ENCODE measurements at regions not wholly inside any gene's neighbourhood (a gene's known extent, or its start where the extent isn't known, plus 50 kb on each side); places are given as distances from the start of the nearest gene placed in this dataset.

- H3K4me3 ChIP-seq: no peak overlapping the region
These were observed 169.4 kb upstream of the ESRRG start for GRCh38 chr1:216892581-216893160.

DNA sequence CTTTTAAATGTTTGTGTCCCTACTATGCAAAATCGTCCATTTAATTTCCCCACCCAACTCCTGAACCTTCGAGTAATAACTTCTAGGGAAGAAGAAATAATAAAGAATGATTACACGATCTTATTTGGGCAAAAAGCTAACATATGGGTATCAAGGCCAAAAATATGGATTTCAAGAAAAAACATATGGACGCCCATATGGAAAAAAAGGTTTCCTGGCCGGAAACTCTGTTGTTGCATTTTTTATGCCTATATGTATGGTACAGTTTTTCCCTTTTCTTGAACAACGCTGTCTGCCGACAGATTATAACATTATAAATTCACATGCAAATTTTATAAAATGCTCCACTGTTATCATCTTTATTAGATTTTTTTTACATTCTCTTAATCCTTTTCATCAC lies 167.6 kb upstream of the ESRRG start:
- Histone ChIP-seq H3K36me3 (no peaks in the 10 kb centered on the region), H3K27ac (no peak overlapping the region), H3K4me1 (no peaks in the 10 kb centered on the region), H3K4me3 (no peak overlapping the region), H3K9me3 (no peaks in the 10 kb centered on the region), H3K27me3 (no peaks in the 10 kb centered on the region)
- TF ChIP-seq, protein P1, sequence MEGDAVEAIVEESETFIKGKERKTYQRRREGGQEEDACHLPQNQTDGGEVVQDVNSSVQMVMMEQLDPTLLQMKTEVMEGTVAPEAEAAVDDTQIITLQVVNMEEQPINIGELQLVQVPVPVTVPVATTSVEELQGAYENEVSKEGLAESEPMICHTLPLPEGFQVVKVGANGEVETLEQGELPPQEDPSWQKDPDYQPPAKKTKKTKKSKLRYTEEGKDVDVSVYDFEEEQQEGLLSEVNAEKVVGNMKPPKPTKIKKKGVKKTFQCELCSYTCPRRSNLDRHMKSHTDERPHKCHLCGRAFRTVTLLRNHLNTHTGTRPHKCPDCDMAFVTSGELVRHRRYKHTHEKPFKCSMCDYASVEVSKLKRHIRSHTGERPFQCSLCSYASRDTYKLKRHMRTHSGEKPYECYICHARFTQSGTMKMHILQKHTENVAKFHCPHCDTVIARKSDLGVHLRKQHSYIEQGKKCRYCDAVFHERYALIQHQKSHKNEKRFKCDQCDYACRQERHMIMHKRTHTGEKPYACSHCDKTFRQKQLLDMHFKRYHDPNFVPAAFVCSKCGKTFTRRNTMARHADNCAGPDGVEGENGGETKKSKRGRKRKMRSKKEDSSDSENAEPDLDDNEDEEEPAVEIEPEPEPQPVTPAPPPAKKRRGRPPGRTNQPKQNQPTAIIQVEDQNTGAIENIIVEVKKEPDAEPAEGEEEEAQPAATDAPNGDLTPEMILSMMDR (IDR thresholded peaks at IDR 0.05): no peak
- TF ChIP-seq EP300 (IDR thresholded peaks at IDR 0.05; ENCODE audit: low read depth): no peak
- no peak for TF ChIP-seq POLR2A (IDR thresholded peaks at IDR 0.05)
- DNase-seq: no peak
- intact Hi-C loops (cut with DNase I; ENCODE audit: low total_unique reads) (no loop called here), in situ Hi-C loops (cut with MboI; ENCODE audit: low pct_ligation_motif_present in 1 of 4, low pct_unique_long_range_greater_than_20kb in 1 of 4, low sequenced_read_pairs in 3 of 4) (no loop called here)
- WGBS, 2 donors (ENCODE audit: low coverage in 1 of 2): 85 to 89% methylated on average over 7 of the region's 7 CpGs

More at GRCh38 chr1:216892581-216893160, 169.4 kb upstream of the ESRRG start:
- intact Hi-C loops (cut with DNase I; ENCODE audit: low total_unique reads): no loop called here
- Histone ChIP-seq H3K9me3 (no peaks in the 10 kb centered on the region), H3K36me3 (no peaks in the 10 kb centered on the region), H3K4me1 (no peaks in the 10 kb centered on the region), H3K27ac (no peak overlapping the region), H3K27me3 (no peaks in the 10 kb centered on the region)
- 79 to 85% methylated on average over 8 to 10 of the region's 10 CpGs for WGBS, 2 donors (ENCODE audit: low coverage in 1 of 2)
- no peak for DNase-seq
- in situ Hi-C loops (cut with MboI; ENCODE audit: low pct_ligation_motif_present in 1 of 4, low pct_unique_long_range_greater_than_20kb in 1 of 4, low sequenced_read_pairs in 3 of 4): no loop called here
- TF ChIP-seq EP300 (IDR thresholded peaks at IDR 0.05; ENCODE audit: low read depth) (no peak), POLR2A (IDR thresholded peaks at IDR 0.05) (no peak), POLR2AphosphoS5 (IDR thresholded peaks at IDR 0.05) (no peak)
- TF ChIP-seq, protein P1 (IDR thresholded peaks at IDR 0.05): no peak

DNA sequence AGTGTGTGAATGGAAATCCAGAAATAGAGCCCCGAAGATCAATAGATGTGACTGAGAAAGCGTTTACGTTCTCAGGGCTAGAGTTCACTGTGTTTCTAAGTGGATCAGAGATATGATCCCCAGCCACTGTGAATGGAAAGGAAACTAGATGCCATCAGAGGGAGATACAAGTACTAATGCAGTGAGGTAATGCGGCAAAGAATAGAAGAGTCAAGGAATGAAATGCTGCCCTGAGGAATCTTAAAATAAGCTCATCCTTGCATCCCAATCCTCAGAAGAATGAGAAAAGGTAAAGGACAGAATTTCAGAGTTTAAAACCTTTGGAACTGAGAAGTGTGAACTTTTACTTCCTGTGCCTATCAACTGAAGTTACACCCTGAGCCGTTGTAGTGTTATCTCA lies 165.5 kb upstream of the ESRRG start:
- DNase-seq: no peak
- Histone ChIP-seq H3K27ac (no peak overlapping the region), H3K4me1 (no peaks in the 10 kb centered on the region), H3K9me3 (no peaks in the 10 kb centered on the region), H3K36me3 (no peaks in the 10 kb centered on the region), H3K4me3 (no peak overlapping the region), H3K27me3 (no peaks in the 10 kb centered on the region)
- 62 to 85% methylated on average over 5 of the region's 5 CpGs for WGBS, 2 donors (ENCODE audit: low coverage in 1 of 2)
- intact Hi-C loops (cut with DNase I; ENCODE audit: low total_unique reads): no loop called here
- in situ Hi-C loops (cut with MboI; ENCODE audit: low pct_ligation_motif_present in 1 of 4, low pct_unique_long_range_greater_than_20kb in 1 of 4, low sequenced_read_pairs in 3 of 4): no loop called here
- TF ChIP-seq POLR2AphosphoS5 (IDR thresholded peaks at IDR 0.05): no peak
- no peak for TF ChIP-seq POLR2A (IDR thresholded peaks at IDR 0.05)
- TF ChIP-seq EP300 (IDR thresholded peaks at IDR 0.05; ENCODE audit: low read depth): no peak
- TF ChIP-seq, protein P1 (IDR thresholded peaks at IDR 0.05): no peak

DNA sequence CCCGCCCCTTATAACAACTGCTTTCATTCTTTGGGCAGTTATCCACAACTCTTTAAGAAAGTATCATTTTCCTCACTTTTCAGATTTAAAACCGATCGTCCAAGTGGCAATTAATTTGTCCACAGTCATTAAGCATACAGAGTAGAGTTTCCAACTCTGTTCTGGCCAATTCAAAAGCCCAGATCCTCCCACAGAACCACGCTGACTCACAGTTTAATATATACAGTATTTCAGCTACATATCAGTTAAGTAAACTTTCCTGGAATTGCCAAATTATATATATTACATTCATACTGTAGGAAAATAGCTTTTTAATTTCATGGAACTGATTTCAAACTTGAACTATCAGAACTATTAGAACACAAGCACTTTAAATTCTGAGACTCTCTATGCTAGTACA lies 163.8 kb upstream of the ESRRG start:
- no peak for DNase-seq
- TF ChIP-seq EP300 (IDR thresholded peaks at IDR 0.05; ENCODE audit: low read depth) (no peak), POLR2A (IDR thresholded peaks at IDR 0.05) (no peak), POLR2AphosphoS5 (IDR thresholded peaks at IDR 0.05) (no peak)
- TF ChIP-seq, protein P1 (IDR thresholded peaks at IDR 0.05): no peak
- WGBS, 2 donors (ENCODE audit: low coverage in 1 of 2): 79 to 87% methylated on average over 3 to 4 of the region's 4 CpGs

More for the DNA sequence above, 163.8 kb upstream of the ESRRG start:
- no peaks in the 10 kb centered on the region for H3K4me1 ChIP-seq
- H3K27me3 ChIP-seq: no peaks in the 10 kb centered on the region
- no peaks in the 10 kb centered on the region for H3K36me3 ChIP-seq
- in situ Hi-C loops (cut with MboI; ENCODE audit: low pct_ligation_motif_present in 1 of 4, low pct_unique_long_range_greater_than_20kb in 1 of 4, low sequenced_read_pairs in 3 of 4): no loop called here
- no peak overlapping the region for H3K27ac ChIP-seq
- H3K4me3 ChIP-seq: no peak overlapping the region
- H3K9me3 ChIP-seq: no peaks in the 10 kb centered on the region
- intact Hi-C loops (cut with DNase I; ENCODE audit: low total_unique reads): no loop called here
